Glutamatergic neuron (in vitro differentiated cells): ENCODE measurements at regions not wholly inside any gene's neighbourhood (a gene's known extent, or its start where the extent isn't known, plus 50 kb on each side); places are given as distances from the start of the nearest gene placed in this dataset.

Experiments
- DNase-seq: peaks from one replicate; pipeline ENCODE4 v3.0.0; 2022
- H3K27ac Mint-ChIP-seq: one replicate; pipeline ENCODE4 v1.8.0; 2020; ENCODE audit warnings: mild to moderate bottlenecking, mixed read lengths, inconsistent platforms; ENCODE audit not compliant: unreplicated experiment
- H3K27me3 Mint-ChIP-seq: one replicate; pipeline ENCODE4 v1.8.0; 2020; ENCODE audit warnings: mild to moderate bottlenecking, moderate library complexity, mixed read lengths, inconsistent platforms; ENCODE audit not compliant: unreplicated experiment
- H3K36me3 Mint-ChIP-seq: one replicate; pipeline ENCODE4 v1.8.0; 2020; ENCODE audit warnings: mild to moderate bottlenecking, mixed read lengths, inconsistent platforms; ENCODE audit not compliant: unreplicated experiment
- H3K4me1 Mint-ChIP-seq: one replicate; pipeline ENCODE4 v1.8.0; 2020; ENCODE audit warnings: mild to moderate bottlenecking, low read depth, mixed read lengths, inconsistent platforms; ENCODE audit not compliant: unreplicated experiment
- H3K4me3 Mint-ChIP-seq: one replicate; pipeline ENCODE4 v1.8.0; 2020; ENCODE audit warnings: mild to moderate bottlenecking, mixed read lengths, inconsistent platforms; ENCODE audit not compliant: unreplicated experiment
- H3K9me3 Mint-ChIP-seq: one replicate; pipeline ENCODE4 v1.8.0; 2020; ENCODE audit warnings: mild to moderate bottlenecking, moderate library complexity, mixed read lengths, inconsistent platforms; ENCODE audit not compliant: unreplicated experiment
- TF ChIP-seq, protein P1 (sequence below): fragments of 200-600 bp; sonication (generic); IDR thresholded peaks from one replicate; pipeline ENCODE4 v1.5.0; 2021; ENCODE audit not compliant: partially characterized antibody, unreplicated experiment

DNA sequence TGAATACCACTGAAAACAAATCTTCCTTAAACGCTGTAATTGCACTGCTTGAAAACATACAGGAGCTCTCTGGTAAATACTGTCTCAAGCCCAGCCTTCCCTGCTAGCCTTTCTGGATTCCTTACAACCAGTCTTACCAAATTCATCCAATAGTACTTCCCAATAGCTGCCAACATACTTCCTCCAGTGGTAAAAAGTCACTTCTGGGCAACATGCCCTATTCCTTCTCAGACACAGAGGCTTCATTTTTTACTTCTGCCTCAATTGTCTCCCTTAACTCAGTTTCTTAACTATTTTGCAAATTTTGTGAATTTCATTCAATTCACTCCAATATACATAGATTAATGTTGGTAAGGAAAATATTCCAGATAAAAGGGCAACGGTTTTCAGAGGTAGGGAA, 166.3 kb downstream of the TBX15 start:
- no peak for DNase-seq
- no peaks in the 10 kb centered on the region for H3K36me3 Mint-ChIP-seq
- no peak overlapping the region for H3K4me3 Mint-ChIP-seq
- no peaks in the 10 kb centered on the region for H3K4me1 Mint-ChIP-seq
- H3K27me3 Mint-ChIP-seq: no peaks in the 10 kb centered on the region
- no peaks in the 10 kb centered on the region for H3K9me3 Mint-ChIP-seq
- TF ChIP-seq, protein P1, sequence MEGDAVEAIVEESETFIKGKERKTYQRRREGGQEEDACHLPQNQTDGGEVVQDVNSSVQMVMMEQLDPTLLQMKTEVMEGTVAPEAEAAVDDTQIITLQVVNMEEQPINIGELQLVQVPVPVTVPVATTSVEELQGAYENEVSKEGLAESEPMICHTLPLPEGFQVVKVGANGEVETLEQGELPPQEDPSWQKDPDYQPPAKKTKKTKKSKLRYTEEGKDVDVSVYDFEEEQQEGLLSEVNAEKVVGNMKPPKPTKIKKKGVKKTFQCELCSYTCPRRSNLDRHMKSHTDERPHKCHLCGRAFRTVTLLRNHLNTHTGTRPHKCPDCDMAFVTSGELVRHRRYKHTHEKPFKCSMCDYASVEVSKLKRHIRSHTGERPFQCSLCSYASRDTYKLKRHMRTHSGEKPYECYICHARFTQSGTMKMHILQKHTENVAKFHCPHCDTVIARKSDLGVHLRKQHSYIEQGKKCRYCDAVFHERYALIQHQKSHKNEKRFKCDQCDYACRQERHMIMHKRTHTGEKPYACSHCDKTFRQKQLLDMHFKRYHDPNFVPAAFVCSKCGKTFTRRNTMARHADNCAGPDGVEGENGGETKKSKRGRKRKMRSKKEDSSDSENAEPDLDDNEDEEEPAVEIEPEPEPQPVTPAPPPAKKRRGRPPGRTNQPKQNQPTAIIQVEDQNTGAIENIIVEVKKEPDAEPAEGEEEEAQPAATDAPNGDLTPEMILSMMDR: no peak
- H3K27ac Mint-ChIP-seq: no peak overlapping the region

GRCh38 chr1:118820864-118821263, 167.3 kb downstream of the TBX15 start:
- H3K4me3 Mint-ChIP-seq: no peak overlapping the region
- TF ChIP-seq, protein P1: no peak
- no peaks in the 10 kb centered on the region for H3K4me1 Mint-ChIP-seq
- no peaks in the 10 kb centered on the region for H3K36me3 Mint-ChIP-seq
- no peaks in the 10 kb centered on the region for H3K27me3 Mint-ChIP-seq
- H3K27ac Mint-ChIP-seq: no peak overlapping the region
- no peaks in the 10 kb centered on the region for H3K9me3 Mint-ChIP-seq
- DNase-seq: no peak

- H3K4me3 Mint-ChIP-seq: no peak overlapping the region
- no peak overlapping the region for H3K27ac Mint-ChIP-seq
- no peaks in the 10 kb centered on the region for H3K36me3 Mint-ChIP-seq
- TF ChIP-seq, protein P1: no peak
- H3K9me3 Mint-ChIP-seq: no peaks in the 10 kb centered on the region
- no peaks in the 10 kb centered on the region for H3K4me1 Mint-ChIP-seq
- H3K27me3 Mint-ChIP-seq: no peaks in the 10 kb centered on the region
- DNase-seq: no peak
Measured at GRCh38 chr1:118815909-118816308, 172.2 kb downstream of the TBX15 start.

DNA sequence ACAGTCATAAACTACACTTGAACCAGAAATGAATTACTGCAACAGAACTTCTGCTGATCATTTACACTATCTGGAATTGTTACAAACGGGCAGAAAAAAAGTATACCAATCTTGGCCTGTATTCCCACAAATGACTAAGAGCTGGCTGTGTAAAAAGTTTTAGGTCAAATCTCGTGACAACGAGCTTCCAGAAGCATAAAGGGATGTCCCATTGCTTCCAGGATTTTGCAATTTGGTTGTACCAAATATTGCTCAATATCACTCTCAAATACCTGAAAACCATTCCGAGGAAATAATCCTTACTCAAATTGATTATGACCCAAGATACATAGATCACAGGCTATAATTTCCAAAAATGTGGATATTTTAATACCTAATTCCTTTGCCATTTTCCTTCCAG, 175.6 kb downstream of the TBX15 start:
- Mint-ChIP-seq H3K27me3 (no peaks in the 10 kb centered on the region), H3K36me3 (no peaks in the 10 kb centered on the region)

GRCh38 chr1:118811156-118811555, 177.0 kb downstream of the TBX15 start:
- Mint-ChIP-seq H3K4me1 (no peaks in the 10 kb centered on the region), H3K9me3 (no peaks in the 10 kb centered on the region)
- DNase-seq: no peak

More for the DNA sequence above, 175.6 kb downstream of the TBX15 start:
- DNase-seq: no peak
- TF ChIP-seq, protein P1: no peak
- no peaks in the 10 kb centered on the region for H3K9me3 Mint-ChIP-seq
- no peak overlapping the region for H3K4me3 Mint-ChIP-seq
- no peaks in the 10 kb centered on the region for H3K4me1 Mint-ChIP-seq
- H3K27ac Mint-ChIP-seq: no peak overlapping the region

More at GRCh38 chr1:118811156-118811555, 177.0 kb downstream of the TBX15 start:
- Mint-ChIP-seq H3K36me3 (no peaks in the 10 kb centered on the region), H3K4me3 (no peak overlapping the region), H3K27me3 (no peaks in the 10 kb centered on the region), H3K27ac (no peak overlapping the region)
- TF ChIP-seq, protein P1: no peak
